Nephron (organoid): ENCODE measurements at regions not wholly inside any gene's neighbourhood (a gene's known extent, or its start where the extent isn't known, plus 50 kb on each side); places are given as distances from the start of the nearest gene placed in this dataset.

Experiments used
- H3K27ac Mint-ChIP-seq, 3 experiments: 2 replicates each; pipeline ENCODE4 v1.8.0; 2020; ENCODE audit warnings: mixed read lengths in 3 of 3, mild to moderate bottlenecking in 2 of 3, moderate library complexity in 1 of 3
- H3K27me3 Mint-ChIP-seq: 2 replicates; pipeline ENCODE4 v1.8.0; 2021; ENCODE audit warnings: low read depth, mild to moderate bottlenecking, moderate library complexity, mixed read lengths
- H3K36me3 Mint-ChIP-seq: 2 replicates; pipeline ENCODE4 v1.8.0; 2020; ENCODE audit warnings: low read depth, mixed read lengths
- H3K4me1 Mint-ChIP-seq: 2 replicates; pipeline ENCODE4 v1.8.0; 2020; ENCODE audit warnings: mixed read lengths
- H3K4me3 Mint-ChIP-seq, 3 experiments: 2 replicates each; pipeline ENCODE4 v1.8.0; 2020; ENCODE audit warnings: mild to moderate bottlenecking in 3 of 3, mixed read lengths in 3 of 3, moderate library complexity in 2 of 3
- H3K9me3 Mint-ChIP-seq: 2 replicates; pipeline ENCODE4 v1.8.0; 2020; ENCODE audit warnings: mixed read lengths
- TF ChIP-seq, protein P1 (sequence below), 3 experiments: fragments of 200-600 bp; sonication (generic); IDR thresholded peaks; one replicate each; pipeline ENCODE4 v1.5.0; 2021; ENCODE audit warnings: antibody characterized with exemption in 3 of 3; ENCODE audit not compliant: unreplicated experiment in 3 of 3

DNA sequence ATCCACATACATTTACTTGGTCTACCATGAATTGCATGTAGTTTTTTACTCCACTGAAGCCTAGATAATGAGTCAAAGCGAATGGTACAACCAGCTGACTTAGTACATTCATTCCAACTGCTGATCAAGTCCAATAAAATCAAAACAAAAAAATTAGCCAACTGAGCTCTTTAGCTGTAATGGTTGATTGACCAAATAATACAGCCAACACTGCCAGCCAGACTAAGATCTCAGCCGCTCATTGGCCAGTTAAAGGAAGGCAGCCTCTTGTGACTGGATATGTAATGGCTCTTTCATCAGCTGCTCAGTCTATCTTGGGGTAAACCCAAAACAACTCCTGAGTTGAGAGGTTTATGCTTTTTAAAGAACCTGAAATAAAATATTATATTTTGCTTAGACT lies 204.3 kb upstream of the RSPO3 start:
- Mint-ChIP-seq H3K27me3 (no peaks in the 10 kb centered on the region), H3K27ac (no peak overlapping the region), H3K9me3 (peaks cover 2% of the 10 kb centered on the region), H3K36me3 (no peaks in the 10 kb centered on the region), H3K4me1 (no peaks in the 10 kb centered on the region), H3K4me3 (no peak overlapping the region)
- TF ChIP-seq, protein P1, sequence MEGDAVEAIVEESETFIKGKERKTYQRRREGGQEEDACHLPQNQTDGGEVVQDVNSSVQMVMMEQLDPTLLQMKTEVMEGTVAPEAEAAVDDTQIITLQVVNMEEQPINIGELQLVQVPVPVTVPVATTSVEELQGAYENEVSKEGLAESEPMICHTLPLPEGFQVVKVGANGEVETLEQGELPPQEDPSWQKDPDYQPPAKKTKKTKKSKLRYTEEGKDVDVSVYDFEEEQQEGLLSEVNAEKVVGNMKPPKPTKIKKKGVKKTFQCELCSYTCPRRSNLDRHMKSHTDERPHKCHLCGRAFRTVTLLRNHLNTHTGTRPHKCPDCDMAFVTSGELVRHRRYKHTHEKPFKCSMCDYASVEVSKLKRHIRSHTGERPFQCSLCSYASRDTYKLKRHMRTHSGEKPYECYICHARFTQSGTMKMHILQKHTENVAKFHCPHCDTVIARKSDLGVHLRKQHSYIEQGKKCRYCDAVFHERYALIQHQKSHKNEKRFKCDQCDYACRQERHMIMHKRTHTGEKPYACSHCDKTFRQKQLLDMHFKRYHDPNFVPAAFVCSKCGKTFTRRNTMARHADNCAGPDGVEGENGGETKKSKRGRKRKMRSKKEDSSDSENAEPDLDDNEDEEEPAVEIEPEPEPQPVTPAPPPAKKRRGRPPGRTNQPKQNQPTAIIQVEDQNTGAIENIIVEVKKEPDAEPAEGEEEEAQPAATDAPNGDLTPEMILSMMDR (IDR thresholded peaks at IDR 0.05; ENCODE audit: unreplicated experiment in 3 of 3), result no peak

DNA sequence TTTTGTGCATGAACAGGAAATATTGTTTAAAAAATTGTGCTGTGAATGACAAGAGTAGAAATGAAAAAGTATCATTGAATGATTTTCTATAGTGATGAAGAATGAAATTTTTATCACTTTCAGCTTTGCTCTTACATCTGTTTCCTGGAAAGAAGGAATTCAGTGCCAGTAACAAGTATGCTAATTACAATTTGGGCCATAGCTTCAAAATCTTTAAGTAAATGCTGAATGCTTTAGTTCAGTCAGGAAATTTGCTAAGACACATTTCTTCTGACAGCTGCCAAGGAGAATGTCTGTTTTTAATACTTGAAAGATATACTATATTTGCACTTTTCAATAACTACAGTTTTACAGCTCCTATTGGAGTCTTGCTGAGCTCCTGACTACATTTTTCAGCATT lies 203.7 kb upstream of the RSPO3 start:
- TF ChIP-seq, protein P1 (IDR thresholded peaks at IDR 0.05; ENCODE audit: unreplicated experiment in 3 of 3), result no peak
- H3K36me3 Mint-ChIP-seq, result no peaks in the 10 kb centered on the region
- H3K27me3 Mint-ChIP-seq, result no peaks in the 10 kb centered on the region
- no peaks in the 10 kb centered on the region for H3K4me1 Mint-ChIP-seq
- no peak overlapping the region for H3K4me3 Mint-ChIP-seq
- H3K9me3 Mint-ChIP-seq, result peaks cover 2% of the 10 kb centered on the region
- H3K27ac Mint-ChIP-seq, result no peak overlapping the region

- no peaks in the 10 kb centered on the region for H3K27me3 Mint-ChIP-seq
- H3K9me3 Mint-ChIP-seq, result no peaks in the 10 kb centered on the region
- H3K36me3 Mint-ChIP-seq, result no peaks in the 10 kb centered on the region
Observed at GRCh38 chr6:126919947-126920346, 198.5 kb upstream of the RSPO3 start.

GRCh38 chr6:126923807-126924206 lies 194.7 kb upstream of the RSPO3 start:
- no peaks in the 10 kb centered on the region for H3K9me3 Mint-ChIP-seq
- TF ChIP-seq, protein P1 (IDR thresholded peaks at IDR 0.05; ENCODE audit: unreplicated experiment in 3 of 3), result no peak
- H3K27me3 Mint-ChIP-seq, result no peaks in the 10 kb centered on the region
- no peaks in the 10 kb centered on the region for H3K36me3 Mint-ChIP-seq
- H3K4me3 Mint-ChIP-seq, result no peak overlapping the region
- H3K27ac Mint-ChIP-seq, result no peak overlapping the region
- H3K4me1 Mint-ChIP-seq, result peaks cover 12% of the 10 kb centered on the region

More at GRCh38 chr6:126919947-126920346, 198.5 kb upstream of the RSPO3 start:
- Mint-ChIP-seq H3K4me1 (no peaks in the 10 kb centered on the region), H3K4me3 (no peak overlapping the region), H3K27ac (no peak overlapping the region)
- TF ChIP-seq, protein P1 (IDR thresholded peaks at IDR 0.05; ENCODE audit: unreplicated experiment in 3 of 3), result no peak

- Mint-ChIP-seq H3K4me3 (no peak overlapping the region), H3K9me3 (no peaks in the 10 kb centered on the region), H3K36me3 (no peaks in the 10 kb centered on the region), H3K4me1 (peaks cover 21% of the 10 kb centered on the region), H3K27me3 (no peaks in the 10 kb centered on the region), H3K27ac (peak overlapping the region in 1 of 3 experiments; percentile 55)
- TF ChIP-seq, protein P1 (IDR thresholded peaks at IDR 0.05; ENCODE audit: unreplicated experiment in 3 of 3), result no peak
Observed at GRCh38 chr6:126926926-126927325, 191.5 kb upstream of the RSPO3 start.

GRCh38 chr6:126927841-126928240 lies 190.6 kb upstream of the RSPO3 start:
- no peaks in the 10 kb centered on the region for H3K27me3 Mint-ChIP-seq
- H3K4me3 Mint-ChIP-seq, result no peak overlapping the region
- H3K4me1 Mint-ChIP-seq, result peaks cover 24% of the 10 kb centered on the region
- no peaks in the 10 kb centered on the region for H3K36me3 Mint-ChIP-seq
- TF ChIP-seq, protein P1 (IDR thresholded peaks at IDR 0.05; ENCODE audit: unreplicated experiment in 3 of 3), result no peak
- H3K27ac Mint-ChIP-seq, result no peak overlapping the region
- H3K9me3 Mint-ChIP-seq, result no peaks in the 10 kb centered on the region
